GM21529 (cell line): ENCODE measurements at regions not wholly inside any gene's neighbourhood (a gene's known extent, or its start where the extent isn't known, plus 50 kb on each side); places are given as distances from the start of the nearest gene placed in this dataset.

ENCODE experiments used
- ATAC-seq: cut with Tn5 transposase; IDR thresholded peaks from one replicate; pipeline ENCODE4 v1.9.1; 2021; ENCODE audit not compliant: unreplicated experiment

DNA sequence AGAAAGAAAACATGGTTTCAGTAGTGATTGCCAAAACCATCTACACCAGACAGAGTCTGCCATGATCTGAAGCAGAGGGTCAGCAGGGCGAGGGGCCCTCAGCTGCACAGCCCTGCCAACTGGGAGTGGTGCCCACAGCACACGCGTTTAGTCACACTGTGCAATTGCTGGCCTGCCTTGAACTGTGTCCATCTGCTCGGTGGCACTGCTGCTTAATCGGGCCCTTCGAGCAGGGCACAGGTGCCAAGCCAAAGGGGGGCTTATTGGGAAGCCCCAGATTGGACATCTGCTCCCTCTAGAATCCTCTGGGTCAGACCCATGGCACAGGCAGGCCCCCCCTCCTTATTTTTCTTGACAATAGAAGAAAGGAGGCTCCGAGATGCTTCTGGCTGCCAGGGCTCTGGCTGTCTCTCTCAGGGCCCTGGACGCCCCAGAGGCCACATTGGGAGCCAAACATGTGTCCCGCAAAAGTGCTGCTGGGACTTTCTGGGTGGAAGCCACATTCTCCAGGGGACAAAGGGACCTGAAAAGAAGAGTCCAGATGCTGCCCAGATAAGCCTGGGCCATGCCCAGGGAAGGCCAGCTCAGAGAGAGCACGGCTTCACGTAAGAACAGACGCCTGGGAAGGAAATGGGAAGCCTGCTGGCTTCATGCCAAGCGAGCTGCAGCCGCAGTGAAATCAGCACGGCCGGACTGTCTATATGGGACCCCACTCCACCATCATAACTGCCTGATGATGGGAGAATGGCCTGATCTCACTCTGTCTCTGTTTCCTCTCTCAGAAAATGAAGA is 349.2 kb downstream of the GADD45G start:
- no peak for ATAC-seq

GRCh38 chr9:89955144-89955543 is 350.3 kb downstream of the GADD45G start:
- no peak for ATAC-seq

GRCh38 chr9:89955626-89956025 is 350.8 kb downstream of the GADD45G start:
- no peak for ATAC-seq

DNA sequence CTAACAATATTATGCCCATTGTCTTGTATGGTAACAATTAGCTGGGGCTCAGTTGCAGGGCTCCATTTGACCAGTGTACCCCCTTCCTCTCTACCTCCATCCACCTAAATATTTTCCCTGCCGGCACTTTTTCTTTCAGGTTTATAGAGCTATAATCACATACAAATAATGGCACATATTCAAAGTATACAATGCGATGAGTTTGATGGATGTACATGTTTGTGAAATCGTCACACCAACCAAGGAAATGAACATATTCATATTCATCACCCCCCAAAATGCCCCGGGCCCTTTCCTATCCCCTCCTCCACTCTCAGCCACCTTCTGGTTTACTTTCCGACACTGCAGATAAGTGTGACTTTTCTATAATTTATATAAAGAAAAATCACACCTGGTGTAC is 351.5 kb downstream of the GADD45G start:
- ATAC-seq: no peak

GRCh38 chr9:89956907-89957306 is 352.1 kb downstream of the GADD45G start:
- no peak for ATAC-seq

- no peak for ATAC-seq
Observed at GRCh38 chr9:89958086-89958485, 353.3 kb downstream of the GADD45G start.

DNA sequence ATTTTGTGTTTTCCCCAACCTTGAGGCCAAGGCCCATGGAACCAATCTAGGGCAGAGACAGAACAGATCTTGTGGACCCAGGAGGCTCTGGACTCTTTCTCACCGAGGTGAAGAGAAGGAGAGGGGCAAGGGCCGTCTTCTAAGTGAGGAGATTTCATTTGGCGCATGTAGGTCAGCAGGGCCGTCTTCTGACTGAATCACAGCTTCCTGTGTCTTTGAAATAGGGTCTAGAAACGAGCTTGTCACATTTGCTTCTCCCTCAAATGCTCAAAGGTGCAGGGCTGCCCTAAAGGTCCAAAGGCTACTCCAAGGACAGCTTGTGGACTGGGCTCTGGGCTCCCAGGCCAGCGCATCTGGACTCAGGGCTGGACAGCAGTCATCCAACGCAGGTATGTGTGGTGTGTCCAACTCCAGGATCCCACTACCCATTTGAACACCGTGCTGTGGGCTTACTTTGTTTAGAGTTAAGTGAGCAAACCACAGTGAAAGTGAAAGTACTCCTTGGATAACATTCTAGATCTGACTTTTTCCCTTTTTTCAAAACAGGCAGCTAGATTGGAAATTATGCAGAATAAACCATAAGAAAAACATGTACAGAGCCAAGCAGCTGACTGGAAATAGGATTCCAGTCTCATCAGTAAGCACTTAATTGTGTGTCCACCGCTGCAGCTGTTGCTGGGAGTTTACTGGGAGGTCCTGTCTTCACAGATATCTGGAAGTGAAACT is 357.0 kb downstream of the GADD45G start:
- ATAC-seq: no peak

DNA sequence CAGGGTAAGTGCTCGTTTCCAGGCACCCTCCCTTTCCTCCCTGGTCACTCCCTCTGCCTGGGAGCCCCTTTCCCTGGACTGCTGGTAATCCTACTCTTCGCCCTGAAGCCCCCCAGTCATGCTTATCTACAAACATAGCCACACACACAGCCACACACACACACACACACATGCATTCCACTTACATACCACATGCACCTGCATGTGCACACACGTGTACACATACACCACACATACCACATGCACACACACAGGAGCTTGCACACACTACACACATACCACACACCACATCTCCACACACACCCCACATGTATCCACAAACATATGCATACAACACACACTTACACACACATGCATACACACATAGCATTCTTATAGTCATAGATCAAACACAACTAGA is 358.5 kb downstream of the GADD45G start:
- no peak for ATAC-seq

GRCh38 chr9:89967527-89967926 is 362.7 kb downstream of the GADD45G start:
- ATAC-seq: no peak

- no peak for ATAC-seq
Observed at GRCh38 chr9:89969156-89969675, 364.4 kb downstream of the GADD45G start.

GRCh38 chr9:89969881-89970639 is 365.2 kb downstream of the GADD45G start:
- ATAC-seq: no peak

- ATAC-seq: no peak
Observed at GRCh38 chr9:89970701-89971100, 365.9 kb downstream of the GADD45G start.

DNA sequence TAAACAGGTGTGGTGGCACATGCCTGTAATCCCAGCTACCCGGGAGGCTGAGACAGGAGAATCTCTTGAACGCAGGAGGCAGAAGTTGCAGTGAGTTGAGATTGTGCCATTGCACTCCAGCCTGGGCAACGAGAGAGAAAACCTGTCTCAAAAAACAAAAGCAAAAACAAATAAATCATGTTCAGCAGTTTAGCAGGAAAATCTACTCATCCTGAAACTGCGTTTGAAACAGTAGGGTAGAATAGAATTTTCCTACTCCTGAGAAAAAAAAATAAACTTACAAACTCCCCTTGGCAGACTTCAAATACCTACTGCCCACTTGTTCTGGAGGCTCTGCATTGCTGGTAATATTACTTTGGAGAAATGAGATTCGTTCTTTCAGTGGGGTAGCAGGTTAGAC is 367.7 kb downstream of the GADD45G start:
- no peak for ATAC-seq

DNA sequence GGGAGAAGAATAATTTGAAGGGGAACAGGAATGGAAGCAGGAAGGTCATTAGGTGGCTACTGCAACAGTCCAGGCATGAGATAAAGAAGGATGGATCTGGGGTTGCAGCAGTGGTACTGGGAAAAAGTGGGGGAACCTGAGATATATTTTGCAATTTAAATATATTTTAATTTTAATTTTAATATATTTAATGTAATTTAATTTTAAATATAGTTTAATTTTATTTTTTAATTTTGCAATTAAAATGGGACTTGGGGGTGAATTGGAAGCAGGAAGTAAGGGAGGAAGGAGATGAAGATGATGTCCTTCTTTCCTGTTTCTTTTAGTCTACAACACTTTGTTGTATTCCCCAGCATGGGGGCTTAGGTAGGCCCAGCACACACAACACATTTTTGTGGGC is 369.8 kb downstream of the GADD45G start:
- ATAC-seq: no peak

- no peak for ATAC-seq
Observed at GRCh38 chr9:89975024-89975423, 370.2 kb downstream of the GADD45G start.

DNA sequence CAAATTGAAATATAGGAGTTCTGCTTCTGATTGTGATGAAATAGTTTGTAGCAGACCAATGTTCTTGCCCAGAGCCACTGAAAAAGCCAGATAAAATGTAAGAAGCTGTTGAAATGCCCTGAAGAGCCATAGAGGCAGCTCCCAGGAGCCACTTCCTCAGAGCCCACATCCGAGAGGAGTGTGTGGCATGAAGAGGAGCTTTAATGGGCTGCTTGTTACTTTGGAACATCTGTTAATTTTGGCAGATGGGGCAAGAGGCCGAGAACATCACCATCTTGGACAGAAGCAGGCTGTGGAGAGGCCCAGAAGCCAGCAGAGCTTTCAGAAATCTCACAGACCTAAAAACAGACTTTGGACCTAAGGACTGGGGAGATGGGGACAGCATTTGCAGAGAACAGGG is 370.8 kb downstream of the GADD45G start:
- ATAC-seq: no peak

- no peak for ATAC-seq
Observed at GRCh38 chr9:89978185-89978584, 373.4 kb downstream of the GADD45G start.

DNA sequence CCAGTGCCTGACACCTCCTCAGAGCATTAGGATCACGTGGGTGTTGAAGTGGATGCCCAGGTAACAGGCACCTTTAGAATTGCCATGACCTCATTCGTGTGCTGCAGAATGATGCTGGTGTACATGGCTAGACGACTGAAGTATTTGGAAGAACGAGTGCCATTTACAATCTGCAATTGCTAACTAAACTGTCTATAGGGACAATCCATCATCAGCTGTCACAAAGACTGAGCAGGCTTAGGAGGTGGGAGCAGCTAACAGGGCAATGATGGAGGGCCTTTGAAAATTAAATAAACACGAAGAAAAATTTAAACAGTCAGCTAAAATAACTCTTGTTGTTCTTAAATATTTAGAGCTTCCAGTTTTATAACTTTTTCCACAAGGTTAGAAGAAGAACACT is 375.8 kb downstream of the GADD45G start:
- ATAC-seq: no peak

- ATAC-seq: no peak
Observed at GRCh38 chr9:89982016-89982415, 377.2 kb downstream of the GADD45G start.

DNA sequence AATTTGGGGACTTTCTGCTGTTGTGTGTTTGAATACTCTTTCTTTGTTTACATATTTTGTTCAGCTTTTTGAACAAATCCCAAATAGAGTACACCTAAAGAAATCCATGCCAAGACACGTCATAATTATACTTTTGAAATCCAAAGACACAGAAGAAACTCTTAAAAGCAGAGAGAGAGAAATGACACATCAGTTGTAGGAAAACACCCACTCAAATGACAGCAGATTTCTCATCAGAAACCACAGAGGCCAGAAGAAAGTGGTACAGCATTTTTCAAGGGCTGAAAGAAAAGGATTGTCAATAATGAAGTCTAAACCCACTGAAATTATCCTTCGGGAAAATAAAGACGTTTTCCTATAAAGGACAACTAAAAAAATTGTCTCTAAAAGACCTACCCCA is 378.6 kb downstream of the GADD45G start:
- no peak for ATAC-seq

DNA sequence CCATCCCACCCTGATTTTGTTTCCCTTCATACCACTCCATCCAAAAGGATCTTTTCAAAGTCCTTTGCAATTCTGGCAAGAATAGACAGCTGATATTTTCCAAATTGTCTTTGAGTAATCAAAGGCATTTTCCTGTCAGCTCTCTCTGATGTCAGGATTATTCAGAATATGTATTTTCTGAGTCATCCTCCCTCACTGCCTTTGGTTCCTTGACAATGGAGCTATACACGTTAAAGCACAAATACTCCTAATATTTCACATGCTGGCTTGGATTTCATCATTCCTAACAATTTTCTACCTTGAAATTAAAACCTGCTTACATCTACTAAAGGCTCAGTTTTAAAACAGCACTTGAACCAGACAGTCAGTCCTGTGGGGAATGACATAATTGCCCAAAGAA is 379.4 kb downstream of the GADD45G start:
- no peak for ATAC-seq

- ATAC-seq: no peak
Observed at GRCh38 chr9:89985068-89985467, 380.3 kb downstream of the GADD45G start.
